Activated naive CD4-positive, alpha-beta T cell treated with anti-CD3 and anti-CD28 coated beads, Interleukin-2, amount 50 U/mL, for 16 hours (primary cell): ENCODE measurements at regions not wholly inside any gene's neighbourhood (a gene's known extent, or its start where the extent isn't known, plus 50 kb on each side); places are given as distances from the start of the nearest gene placed in this dataset.
"Not testable (repeated sequence)": the region's sequence is repeated elsewhere in the genome, so short reads cannot be mapped to it uniquely, and the experiment has no call there.

Experiments
- DNase-seq: peaks from one replicate; pipeline ENCODE4 v3.0.0-alpha.2; 2020

GRCh38 chr15:20473465-20473864 lies 68.1 kb downstream of the GOLGA6L6 start:
- DNase-seq: not testable (repeated sequence)

DNA sequence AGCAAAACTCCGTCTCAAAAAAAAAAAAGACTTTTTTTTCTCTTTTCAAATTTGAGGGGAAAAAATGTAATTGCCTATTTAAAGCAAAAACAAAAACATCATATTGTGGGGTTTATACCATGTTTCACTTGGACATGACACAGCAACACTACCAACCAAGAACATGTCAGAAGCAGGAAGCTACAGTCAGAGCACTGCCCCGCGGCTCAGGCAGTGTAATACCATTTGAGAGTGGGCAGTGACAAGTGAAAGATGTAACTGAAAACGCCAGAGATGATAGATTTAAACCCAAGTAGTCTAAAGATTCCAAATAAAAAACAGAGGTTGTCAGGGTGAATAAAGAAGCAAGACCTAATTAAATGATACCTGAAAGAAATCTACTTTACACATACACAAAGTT lies 68.6 kb downstream of the GOLGA6L6 start:
- not testable (repeated sequence) for DNase-seq

- not testable (repeated sequence) for DNase-seq
These were observed 70.8 kb downstream of the GOLGA6L6 start for GRCh38 chr15:20470810-20471209.

DNA sequence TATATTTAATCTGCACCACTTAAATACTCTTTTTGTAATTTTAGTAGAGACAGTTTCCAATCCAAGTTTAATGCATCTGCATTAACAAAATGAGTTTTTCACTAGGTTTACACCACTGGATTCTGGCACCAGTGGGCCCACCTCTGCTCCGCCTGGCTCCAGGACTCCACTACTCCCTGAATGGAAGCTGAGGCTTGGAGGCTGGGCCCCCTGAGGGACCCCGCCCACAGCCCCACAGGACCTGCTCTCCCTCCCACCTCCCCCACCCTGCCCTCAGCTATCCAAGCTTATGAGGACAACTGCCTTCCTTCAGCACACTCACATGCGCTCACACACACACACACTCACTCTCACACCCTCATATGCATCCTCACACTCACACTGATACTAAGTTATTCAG lies 100.5 kb downstream of the GOLGA6L6 start:
- DNase-seq: not testable (repeated sequence)

- DNase-seq: not testable (repeated sequence)
These were observed 101.2 kb downstream of the GOLGA6L6 start for GRCh38 chr15:20440390-20440789.

DNA sequence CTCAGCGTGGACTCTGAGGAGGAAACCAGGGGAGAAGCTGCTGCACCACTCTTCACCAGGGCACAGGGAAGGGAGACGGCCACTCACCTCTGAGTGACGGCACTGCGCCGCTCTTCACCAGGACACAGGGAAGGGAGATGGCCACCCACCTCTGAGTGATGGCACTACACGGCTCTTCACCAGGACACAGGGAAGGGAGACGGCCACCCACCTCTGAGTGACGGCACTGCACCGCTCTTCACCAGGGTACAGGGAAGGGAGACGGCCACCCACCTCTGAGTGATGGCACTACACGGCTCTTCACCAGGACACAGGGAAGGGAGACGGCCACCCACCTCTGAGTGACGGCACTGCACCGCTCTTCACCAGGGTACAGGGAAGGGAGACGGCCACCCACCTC lies 102.5 kb downstream of the GOLGA6L6 start:
- DNase-seq: not testable (repeated sequence)

DNA sequence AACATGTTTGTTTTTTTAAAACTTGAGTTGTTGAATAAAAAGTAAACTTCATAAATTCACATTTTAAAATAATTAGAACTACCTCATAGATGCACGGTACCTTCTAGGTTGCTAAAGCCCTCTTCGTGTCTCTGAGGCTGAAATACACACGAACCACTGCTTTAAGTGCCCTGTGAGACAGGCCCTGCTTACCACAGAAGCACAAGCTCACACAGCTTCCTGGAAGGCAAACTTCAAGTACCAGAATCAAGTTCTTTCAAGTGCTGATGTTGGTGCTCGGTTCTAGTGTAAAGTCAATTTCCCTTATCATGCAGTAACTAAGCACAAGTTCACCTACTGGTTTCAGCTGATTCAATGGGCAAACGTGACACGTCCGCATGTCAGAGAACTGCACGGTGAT lies 103.3 kb downstream of the GOLGA6L6 start:
- not testable (repeated sequence) for DNase-seq

DNA sequence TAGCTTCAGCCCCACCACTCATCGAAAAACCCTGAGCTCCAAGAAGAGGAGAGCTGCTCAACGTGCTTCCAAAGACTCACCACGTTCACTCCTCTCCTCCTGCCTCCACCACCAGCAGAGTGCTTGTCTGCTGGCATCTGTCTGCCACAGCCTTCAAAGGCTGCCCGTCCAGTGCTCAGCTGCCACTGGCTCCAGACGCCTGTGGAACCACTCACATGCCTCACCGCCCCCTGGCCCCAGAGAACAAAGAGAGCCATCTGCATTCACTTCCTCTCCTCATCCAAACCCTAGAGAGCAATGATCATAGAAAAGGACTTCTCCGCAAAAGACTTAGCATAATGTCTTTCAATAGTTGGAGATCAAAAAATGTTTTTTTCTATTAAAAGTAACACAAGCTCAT lies 108.1 kb downstream of the GOLGA6L6 start:
- DNase-seq: not testable (repeated sequence)

- not testable (repeated sequence) for DNase-seq
These were observed 111.1 kb downstream of the GOLGA6L6 start for GRCh38 chr15:20430495-20430894.

DNA sequence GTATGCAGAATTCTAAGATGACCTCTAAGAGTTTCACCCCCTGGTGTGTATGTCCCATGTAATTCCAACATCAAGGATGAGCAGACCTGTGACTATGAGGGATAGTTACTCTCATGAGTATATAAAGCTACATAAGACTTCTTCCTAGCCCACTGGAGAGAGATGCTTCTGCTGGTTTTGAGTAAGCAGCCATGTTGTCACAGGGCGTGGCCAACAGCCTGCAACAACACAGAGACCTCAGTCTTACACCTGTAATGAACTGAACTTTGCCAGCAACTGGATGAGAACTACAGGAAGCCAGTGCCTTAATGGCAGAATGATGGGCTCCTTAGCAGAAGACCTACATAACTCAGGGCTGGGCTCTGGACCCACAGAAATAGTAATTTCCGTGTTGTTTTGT lies 120.9 kb downstream of the GOLGA6L6 start:
- DNase-seq: not testable (repeated sequence)

- not testable (repeated sequence) for DNase-seq
These were observed 125.0 kb downstream of the GOLGA6L6 start for GRCh38 chr15:20416618-20417017.

DNA sequence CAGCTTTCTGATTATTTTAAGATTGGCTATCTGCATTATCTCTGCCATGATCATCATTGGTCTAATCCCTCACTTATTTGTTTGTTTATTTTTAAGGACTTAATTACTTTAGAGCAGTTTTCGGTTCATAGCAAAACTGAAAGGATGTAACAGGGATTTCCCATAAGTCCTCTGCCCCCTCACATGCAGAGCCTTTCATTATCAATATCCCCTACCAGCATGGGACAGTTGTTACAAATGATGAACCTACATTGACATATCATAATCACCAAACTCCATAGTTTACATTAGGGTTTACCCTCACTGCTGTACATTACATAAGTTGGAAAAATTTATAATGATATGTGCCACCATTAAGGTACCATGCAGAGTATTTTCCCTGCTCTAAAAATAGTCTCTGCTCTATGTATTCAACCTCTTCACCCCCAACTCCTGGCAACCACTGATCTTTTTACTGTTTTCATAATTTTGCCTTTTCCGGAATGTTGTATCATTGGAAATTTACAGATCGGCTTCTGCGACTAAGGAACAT lies 131.9 kb downstream of the GOLGA6L6 start:
- not testable (repeated sequence) for DNase-seq

DNA sequence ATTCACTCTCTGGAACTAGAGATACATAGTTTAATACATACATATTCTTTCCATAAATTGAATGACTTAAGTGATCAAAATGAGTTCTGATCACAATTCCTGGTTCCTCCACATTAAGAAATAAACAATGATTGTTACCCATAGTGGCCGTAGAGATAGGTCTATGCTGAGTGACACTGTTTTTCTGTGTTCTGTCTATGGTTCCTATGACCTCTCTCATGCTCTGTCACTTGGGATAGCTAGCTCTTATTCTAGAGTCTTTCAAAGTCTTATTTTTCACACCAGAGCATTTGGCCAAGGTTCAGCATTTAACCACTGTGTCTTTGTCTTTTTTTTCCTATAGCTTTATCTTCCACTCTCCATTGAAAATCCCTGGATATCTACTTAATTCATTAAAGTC lies 132.4 kb downstream of the GOLGA6L6 start:
- no peak for DNase-seq

GRCh38 chr15:20407553-20407952 lies 134.0 kb downstream of the GOLGA6L6 start:
- no peak for DNase-seq

DNA sequence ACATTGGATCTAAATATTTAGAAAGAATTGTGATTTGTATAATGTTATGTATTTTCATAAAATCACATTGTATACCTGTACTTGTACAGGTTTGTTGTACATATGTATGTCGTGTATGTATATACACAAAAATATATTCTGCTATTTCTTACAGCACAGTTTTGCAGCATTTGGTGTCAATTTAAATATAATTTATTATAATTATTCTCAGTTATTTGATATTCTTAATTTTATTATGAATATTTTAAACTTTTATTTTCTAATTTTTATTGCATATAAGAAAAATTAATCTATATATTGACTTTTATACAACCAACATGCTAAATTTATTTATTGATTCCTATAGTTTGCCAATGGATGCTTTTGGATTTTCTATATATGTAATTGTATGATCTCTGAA lies 137.0 kb downstream of the GOLGA6L6 start:
- not testable (repeated sequence) for DNase-seq

- not testable (repeated sequence) for DNase-seq
These were observed 139.0 kb downstream of the GOLGA6L6 start for GRCh38 chr15:20402586-20402985.

DNA sequence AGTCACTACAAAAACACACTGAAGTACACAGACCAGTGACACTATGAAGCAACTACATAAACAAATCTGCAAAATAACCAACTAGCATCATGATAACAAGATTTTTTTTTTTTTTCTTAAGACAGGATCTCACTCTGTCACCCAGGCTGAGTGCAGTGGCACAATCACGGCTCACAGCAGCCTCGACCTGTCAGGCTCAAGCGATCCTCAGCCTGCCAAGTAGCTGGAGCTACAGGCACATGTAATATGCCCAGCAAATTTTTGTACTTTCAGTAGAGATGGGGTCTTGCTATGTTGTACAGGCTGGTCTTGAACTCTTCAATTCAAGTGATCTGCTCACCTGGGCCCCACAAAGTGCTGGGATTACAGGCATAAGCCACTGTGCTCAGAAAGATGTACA lies 140.5 kb downstream of the GOLGA6L6 start:
- DNase-seq: not testable (repeated sequence)

DNA sequence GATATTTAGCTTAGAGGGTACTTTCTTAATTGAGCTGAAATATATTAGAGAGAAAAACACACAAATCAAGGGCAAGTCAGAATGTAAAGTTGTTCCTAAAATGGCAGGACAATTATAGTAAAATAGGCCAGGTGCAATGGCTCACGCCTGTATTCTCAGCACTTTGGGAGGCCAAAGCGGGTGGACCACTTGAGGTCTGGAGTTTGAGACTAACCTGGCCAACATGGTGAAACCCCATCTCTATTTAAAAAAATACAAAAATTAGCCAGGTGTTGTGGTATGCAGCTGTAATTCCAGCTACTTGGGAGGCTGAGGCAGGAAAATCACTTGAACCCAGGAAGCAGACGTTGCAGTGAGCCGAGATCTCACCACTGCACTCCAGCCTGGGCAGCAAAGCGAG lies 142.9 kb downstream of the GOLGA6L6 start:
- not testable (repeated sequence) for DNase-seq

DNA sequence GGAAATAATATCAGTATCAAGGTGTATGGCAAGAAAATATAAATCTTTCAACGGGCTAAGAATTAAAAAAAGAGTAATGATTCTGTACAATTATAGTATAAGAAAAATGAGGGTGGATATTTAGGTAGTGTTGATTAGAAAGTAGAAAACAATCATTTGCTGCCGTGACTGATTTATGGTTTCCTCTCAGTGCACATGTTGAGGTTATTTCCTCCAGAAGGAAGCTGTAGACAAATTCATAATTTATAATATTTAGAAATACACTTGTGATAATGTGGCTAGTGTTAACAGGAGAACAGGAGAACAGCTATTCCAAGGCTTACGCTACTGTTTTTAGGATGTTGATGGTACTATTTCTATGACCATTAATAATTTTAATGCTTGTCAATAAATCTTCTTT lies 153.4 kb downstream of the GOLGA6L6 start:
- not testable (repeated sequence) for DNase-seq

DNA sequence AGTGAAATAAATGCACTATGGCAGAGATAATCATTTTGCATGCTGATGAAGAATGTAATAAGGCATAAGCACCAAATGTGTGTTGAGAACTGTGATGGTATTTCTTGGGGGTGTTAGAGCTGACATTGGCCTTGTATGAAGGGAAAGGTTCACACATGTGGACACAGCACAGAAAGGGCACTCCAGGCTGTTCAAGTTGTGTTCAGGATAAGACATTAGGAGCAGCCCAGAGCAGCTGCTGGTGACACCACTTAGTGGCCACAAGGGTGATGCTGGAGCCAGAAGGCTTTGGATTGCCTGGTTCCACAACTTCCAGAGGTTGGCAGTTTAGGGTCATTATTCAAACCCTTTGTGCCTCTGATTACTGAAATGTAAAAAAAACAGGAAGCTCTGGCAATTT lies 155.4 kb downstream of the GOLGA6L6 start:
- DNase-seq: no peak

DNA sequence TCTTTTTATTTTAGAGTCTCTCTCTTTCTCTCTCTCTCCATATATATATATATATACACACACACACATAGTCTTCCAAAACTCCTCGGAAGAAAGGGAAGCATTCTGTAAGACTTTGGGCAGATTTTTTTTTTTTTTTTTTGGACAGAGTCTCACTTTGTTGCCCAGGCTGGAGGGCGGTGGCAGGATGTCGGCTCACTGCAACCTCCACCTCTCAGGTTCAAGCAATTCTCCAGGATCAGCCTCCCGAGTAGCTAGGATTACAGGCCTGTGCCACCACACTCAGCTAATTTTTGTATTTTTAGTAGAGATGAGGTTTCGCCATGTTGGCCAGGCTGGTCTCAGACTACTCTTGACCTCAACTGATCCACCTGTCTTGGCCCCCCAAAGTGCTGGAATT lies 161.4 kb downstream of the GOLGA6L6 start:
- not testable (repeated sequence) for DNase-seq

GRCh38 chr15:20376872-20377271 lies 164.7 kb downstream of the GOLGA6L6 start:
- no peak for DNase-seq

- DNase-seq: not testable (repeated sequence)
These were observed 169.2 kb downstream of the GOLGA6L6 start for GRCh38 chr15:20372416-20372815.

- no peak for DNase-seq
These were observed 172.1 kb downstream of the GOLGA6L6 start for GRCh38 chr15:20369500-20369899.

GRCh38 chr15:20368974-20369373 lies 172.6 kb downstream of the GOLGA6L6 start:
- no peak for DNase-seq
